Stimulated activated CD8-positive, alpha-beta memory T cell treated with anti-CD3 and anti-CD28 coated beads, Interleukin-12 subunit alpha, Interleukin-12 subunit beta, amount 100 ng/mL, for 24 hours (primary cell): ENCODE measurements at regions not wholly inside any gene's neighbourhood (a gene's known extent, or its start where the extent isn't known, plus 50 kb on each side); places are given as distances from the start of the nearest gene placed in this dataset.

Source experiments
- DNase-seq: peaks from one replicate; pipeline ENCODE4 v3.0.0-alpha.2; 2020; ENCODE audit errors: extremely low read depth

GRCh38 chr18:39759926-39760325 lies 2194.3 kb upstream of the CELF4 start:
- DNase-seq = no peak

GRCh38 chr18:39753178-39753577 lies 2187.6 kb upstream of the CELF4 start:
- DNase-seq = no peak

GRCh38 chr18:39752351-39752750 lies 2186.8 kb upstream of the CELF4 start:
- DNase-seq = no peak

GRCh38 chr18:39751921-39752320 lies 2186.3 kb upstream of the CELF4 start:
- no peak for DNase-seq

GRCh38 chr18:39751161-39751560 lies 2185.6 kb upstream of the CELF4 start:
- no peak for DNase-seq

- no peak for DNase-seq
Observed at GRCh38 chr18:39749154-39749553, 2183.6 kb upstream of the CELF4 start.

- no peak for DNase-seq
Observed at GRCh38 chr18:39748727-39749126, 2183.1 kb upstream of the CELF4 start.

GRCh38 chr18:39746201-39746600 lies 2180.6 kb upstream of the CELF4 start:
- DNase-seq = no peak

GRCh38 chr18:39743463-39743862 lies 2177.9 kb upstream of the CELF4 start:
- no peak for DNase-seq

GRCh38 chr18:39741755-39742466 lies 2176.3 kb upstream of the CELF4 start:
- DNase-seq = no peak

GRCh38 chr18:39737869-39738268 lies 2172.3 kb upstream of the CELF4 start:
- DNase-seq = no peak

- no peak for DNase-seq
Observed at GRCh38 chr18:39732918-39733317, 2167.3 kb upstream of the CELF4 start.

GRCh38 chr18:39730606-39731005 lies 2165.0 kb upstream of the CELF4 start:
- no peak for DNase-seq

GRCh38 chr18:39724652-39725051 lies 2159.1 kb upstream of the CELF4 start:
- DNase-seq = no peak

GRCh38 chr18:39721712-39722111 lies 2156.1 kb upstream of the CELF4 start:
- no peak for DNase-seq

GRCh38 chr18:39713961-39714360 lies 2148.4 kb upstream of the CELF4 start:
- DNase-seq = no peak

GRCh38 chr18:39711701-39712100 lies 2146.1 kb upstream of the CELF4 start:
- DNase-seq = no peak

GRCh38 chr18:39705362-39705761 lies 2139.8 kb upstream of the CELF4 start:
- DNase-seq = no peak

GRCh38 chr18:39702888-39703287 lies 2137.3 kb upstream of the CELF4 start:
- no peak for DNase-seq

GRCh38 chr18:39701839-39702238 lies 2136.2 kb upstream of the CELF4 start:
- no peak for DNase-seq

- DNase-seq = no peak
Observed at GRCh38 chr18:39701055-39701783, 2135.6 kb upstream of the CELF4 start.

- DNase-seq = no peak
Observed at GRCh38 chr18:39699340-39699964, 2133.9 kb upstream of the CELF4 start.

- DNase-seq = no peak
Observed at GRCh38 chr18:39698436-39698835, 2132.8 kb upstream of the CELF4 start.
